Caco-2 (cell line): ENCODE measurements at regions not wholly inside any gene's neighbourhood (a gene's known extent, or its start where the extent isn't known, plus 50 kb on each side); places are given as distances from the start of the nearest gene placed in this dataset.

Source experiments
- BruUV-seq: library from RNA; stranded (reverse); fragments of 400-500 nt; replicated peaks from 2 replicates; lab custom pipeline; 2021; lab: Mats Ljungman, UMichigan
- CTCF ChIA-PET: fragments of 300-600 bp; sonication (Branson Sonifier 250); formaldehyde crosslinking; loops from one replicate; lab custom pipeline; 2022; ENCODE audit warnings: antibody characterized with exemption; lab: Charles Lee
- POLR2A ChIA-PET: fragments of 300-600 bp; sonication (Branson Sonifier 250); formaldehyde crosslinking; loops from one replicate; lab custom pipeline; 2022; ENCODE audit warnings: antibody characterized with exemption; lab: Charles Lee
- DNase-seq, 2 experiments: peaks; one replicate each; pipeline versions ENCODE4 v3.0.0 to v3.0.0-alpha.2; 2020 to 2022
- H3K27me3 ChIP-seq: replicated peaks from 2 replicates; pipeline ENCODE4 v1.6.0; 2011; ENCODE audit warnings: low read length; ENCODE audit not compliant: control insufficient read depth, insufficient read depth
- H3K36me3 ChIP-seq: 2 replicates; pipeline ENCODE4 v1.5.1; 2011; ENCODE audit warnings: low read length; ENCODE audit not compliant: control insufficient read depth, insufficient read depth
- H3K4me1 ChIP-seq: fragments of 250-450 bp; sonication (Bioruptor Pico); 2 replicates; pipeline ENCODE4 v1.5.1; 2020; ENCODE audit warnings: mild to moderate bottlenecking
- H3K4me3 ChIP-seq: 2 replicates; pipeline ENCODE4 v1.5.1; 2011; ENCODE audit warnings: low read depth, mild to moderate bottlenecking, control low read depth, low read length
- H3K9me3 ChIP-seq: fragments of 250-450 bp; sonication (Bioruptor Pico); 2 replicates; pipeline ENCODE4 v1.5.1; 2020; ENCODE audit warnings: mild to moderate bottlenecking, moderate library complexity
- H3K27ac Mint-ChIP-seq: one replicate; pipeline ENCODE4 v1.8.0; 2022; ENCODE audit warnings: mixed read lengths; ENCODE audit not compliant: unreplicated experiment
- H3K27me3 Mint-ChIP-seq: one replicate; pipeline ENCODE4 v1.8.0; 2022; ENCODE audit warnings: mixed read lengths; ENCODE audit not compliant: insufficient read depth, unreplicated experiment
- H3K36me3 Mint-ChIP-seq: one replicate; pipeline ENCODE4 v1.8.0; 2022; ENCODE audit warnings: mild to moderate bottlenecking, mixed read lengths; ENCODE audit not compliant: insufficient read depth, unreplicated experiment
- H3K4me1 Mint-ChIP-seq: one replicate; pipeline ENCODE4 v1.8.0; 2022; ENCODE audit warnings: low read depth, mixed read lengths; ENCODE audit not compliant: unreplicated experiment
- H3K4me3 Mint-ChIP-seq: one replicate; pipeline ENCODE4 v1.8.0; 2022; ENCODE audit warnings: mild to moderate bottlenecking, moderate library complexity, mixed read lengths; ENCODE audit not compliant: unreplicated experiment
- H3K9me3 Mint-ChIP-seq: one replicate; pipeline ENCODE4 v1.8.0; 2022; ENCODE audit warnings: mixed read lengths; ENCODE audit not compliant: unreplicated experiment
- intact Hi-C: fragments of 100-400 bp; cut with micrococcal nuclease; formaldehyde crosslinking; loops from one replicate; pipeline ENCODE4 v1.10.0; 2022; ENCODE audit not compliant: unreplicated experiment
- TF ChIP-seq, protein P1 (sequence below), 2 experiments: fragments of 200-600 bp in 1 of 2; IDR thresholded peaks; 1 replicate in 1 of 2; 2 replicates in 1 of 2; pipeline versions ENCODE4 v1.5.1 to v1.8.0; 2011 to 2022; ENCODE audit warnings: antibody characterized with exemption in 1 of 2, control low read depth in 1 of 2, inconsistent platforms in 1 of 2, low read depth in 1 of 2, low read length in 1 of 2, mild to moderate bottlenecking in 1 of 2, moderate library complexity in 1 of 2; ENCODE audit not compliant: insufficient read depth in 1 of 2, severe bottlenecking in 1 of 2, unreplicated experiment in 1 of 2

DNA sequence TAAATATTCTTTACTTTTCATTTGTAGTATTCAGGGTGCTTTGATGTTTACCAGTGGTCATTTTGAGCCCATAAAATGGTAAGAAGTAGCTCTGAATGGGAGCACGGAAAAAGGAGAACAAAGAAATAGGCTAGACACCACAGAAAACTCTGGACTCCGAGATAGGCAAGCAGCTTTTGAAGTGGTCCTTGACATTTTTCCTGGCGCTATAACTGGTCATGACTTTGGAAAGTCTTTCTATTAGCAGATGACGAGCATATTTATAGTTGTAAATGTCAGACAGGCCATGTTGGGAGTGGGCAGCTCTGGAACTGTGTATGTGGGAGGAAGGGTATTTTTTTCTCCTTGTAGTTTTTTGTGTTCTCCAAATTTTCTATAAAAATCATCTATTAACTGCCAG is 126.1 kb upstream of the POC5 start:
- H3K36me3 Mint-ChIP-seq: no peaks in the 10 kb centered on the region
- no peak for DNase-seq
- no peaks in the 10 kb centered on the region for H3K4me1 Mint-ChIP-seq
- H3K4me3 Mint-ChIP-seq: no peak overlapping the region
- H3K9me3 Mint-ChIP-seq: no peaks in the 10 kb centered on the region
- ChIA-PET CTCF (no interaction called here), POLR2A (no interaction called here)
- Histone ChIP-seq H3K9me3 (no peaks in the 10 kb centered on the region), H3K36me3 (no peaks in the 10 kb centered on the region), H3K27me3 (no peaks in the 10 kb centered on the region), H3K4me3 (no peak overlapping the region), H3K4me1 (no peaks in the 10 kb centered on the region)
- no TSS peak for BruUV-seq
- TF ChIP-seq, protein P1, sequence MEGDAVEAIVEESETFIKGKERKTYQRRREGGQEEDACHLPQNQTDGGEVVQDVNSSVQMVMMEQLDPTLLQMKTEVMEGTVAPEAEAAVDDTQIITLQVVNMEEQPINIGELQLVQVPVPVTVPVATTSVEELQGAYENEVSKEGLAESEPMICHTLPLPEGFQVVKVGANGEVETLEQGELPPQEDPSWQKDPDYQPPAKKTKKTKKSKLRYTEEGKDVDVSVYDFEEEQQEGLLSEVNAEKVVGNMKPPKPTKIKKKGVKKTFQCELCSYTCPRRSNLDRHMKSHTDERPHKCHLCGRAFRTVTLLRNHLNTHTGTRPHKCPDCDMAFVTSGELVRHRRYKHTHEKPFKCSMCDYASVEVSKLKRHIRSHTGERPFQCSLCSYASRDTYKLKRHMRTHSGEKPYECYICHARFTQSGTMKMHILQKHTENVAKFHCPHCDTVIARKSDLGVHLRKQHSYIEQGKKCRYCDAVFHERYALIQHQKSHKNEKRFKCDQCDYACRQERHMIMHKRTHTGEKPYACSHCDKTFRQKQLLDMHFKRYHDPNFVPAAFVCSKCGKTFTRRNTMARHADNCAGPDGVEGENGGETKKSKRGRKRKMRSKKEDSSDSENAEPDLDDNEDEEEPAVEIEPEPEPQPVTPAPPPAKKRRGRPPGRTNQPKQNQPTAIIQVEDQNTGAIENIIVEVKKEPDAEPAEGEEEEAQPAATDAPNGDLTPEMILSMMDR (IDR thresholded peaks at IDR 0.05; ENCODE audit: insufficient read depth in 1 of 2, low read depth in 1 of 2, low read length in 1 of 2, severe bottlenecking in 1 of 2, unreplicated experiment in 1 of 2): no peak
- H3K27ac Mint-ChIP-seq: no peak overlapping the region
- intact Hi-C loops: no loop called here
- H3K27me3 Mint-ChIP-seq: peaks cover 15% of the 10 kb centered on the region

DNA sequence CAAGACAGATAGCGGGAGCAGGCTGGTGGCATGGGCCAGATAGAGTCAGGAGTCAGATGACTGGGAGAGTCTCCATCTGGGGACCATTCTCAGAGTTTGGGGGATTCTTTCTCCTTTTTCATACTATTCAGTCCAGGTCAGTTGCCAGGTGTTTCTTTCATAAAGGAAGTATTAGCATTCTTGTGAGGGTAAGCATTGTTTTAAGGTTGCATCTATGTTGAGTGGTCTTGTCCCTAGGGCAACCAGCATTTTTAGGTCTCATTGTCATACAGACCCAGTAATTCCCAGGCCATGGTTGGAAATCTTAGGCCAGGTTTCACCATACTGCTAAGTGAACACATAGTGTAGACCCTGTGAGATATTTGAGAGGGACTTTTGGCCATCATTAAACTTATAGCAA is 122.3 kb upstream of the POC5 start:
- ChIA-PET CTCF (no interaction called here), POLR2A (no interaction called here)
- Histone ChIP-seq H3K9me3 (no peaks in the 10 kb centered on the region), H3K4me1 (no peaks in the 10 kb centered on the region), H3K27me3 (no peaks in the 10 kb centered on the region), H3K4me3 (no peak overlapping the region), H3K36me3 (no peaks in the 10 kb centered on the region)
- Mint-ChIP-seq H3K9me3 (no peaks in the 10 kb centered on the region), H3K4me3 (no peak overlapping the region), H3K27me3 (peaks cover 12% of the 10 kb centered on the region), H3K4me1 (no peaks in the 10 kb centered on the region), H3K27ac (no peak overlapping the region), H3K36me3 (no peaks in the 10 kb centered on the region)
- TF ChIP-seq, protein P1 (IDR thresholded peaks at IDR 0.05; ENCODE audit: insufficient read depth in 1 of 2, low read depth in 1 of 2, low read length in 1 of 2, severe bottlenecking in 1 of 2, unreplicated experiment in 1 of 2): no peak
- BruUV-seq: no TSS peak
- DNase-seq: no peak
- intact Hi-C loops: no loop called here

DNA sequence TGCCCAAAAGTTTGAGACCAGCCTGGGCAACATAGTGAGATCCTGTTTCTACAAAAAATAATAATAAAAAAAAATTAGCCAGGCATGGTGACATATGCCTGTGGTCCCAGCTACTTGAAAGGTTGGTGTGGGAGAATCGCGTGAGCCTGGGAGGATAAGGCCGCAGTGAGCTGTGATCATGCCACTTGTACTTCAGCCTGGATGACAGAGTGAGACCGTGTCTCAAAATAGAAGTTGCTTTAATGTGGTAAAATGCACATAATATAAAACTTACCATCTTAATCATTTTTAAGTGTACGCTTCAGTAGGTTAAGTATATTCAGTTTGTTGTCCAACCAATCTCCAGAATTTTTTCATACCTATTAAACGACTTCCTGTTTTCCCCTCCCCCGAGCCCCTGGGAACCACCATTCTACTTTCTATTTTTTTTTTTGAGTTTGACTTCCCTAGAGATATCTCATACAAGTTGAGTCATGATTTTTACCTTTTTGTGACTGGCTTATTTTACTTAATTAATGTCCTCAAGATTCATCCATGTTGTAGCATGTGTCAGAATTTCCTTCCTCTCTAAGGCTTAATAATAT is 120.1 kb upstream of the POC5 start:
- Mint-ChIP-seq H3K36me3 (no peaks in the 10 kb centered on the region), H3K27me3 (peaks cover 12% of the 10 kb centered on the region), H3K4me3 (no peak overlapping the region), H3K27ac (no peak overlapping the region), H3K4me1 (no peaks in the 10 kb centered on the region), H3K9me3 (no peaks in the 10 kb centered on the region)
- DNase-seq: no peak
- no peaks in the 10 kb centered on the region for H3K4me1 ChIP-seq
- ChIA-PET CTCF (interaction anchor here (1.1 kb wide), 1 partner anchor 337 kb away, joined by 4 read pairs; no protein-coding TSS in a partner anchor), POLR2A (no interaction called here)
- TF ChIP-seq, protein P1 (IDR thresholded peaks at IDR 0.05; ENCODE audit: insufficient read depth in 1 of 2, low read depth in 1 of 2, low read length in 1 of 2, severe bottlenecking in 1 of 2, unreplicated experiment in 1 of 2): no peak
- intact Hi-C loops: no loop called here
- no peaks in the 10 kb centered on the region for H3K27me3 ChIP-seq
- no peaks in the 10 kb centered on the region for H3K36me3 ChIP-seq
- H3K4me3 ChIP-seq: no peak overlapping the region
- no peaks in the 10 kb centered on the region for H3K9me3 ChIP-seq
- BruUV-seq: no TSS peak
